Subcutaneous abdominal adipose tissue (tissue), 5 donors: ENCODE measurements at regions not wholly inside any gene's neighbourhood (a gene's known extent, or its start where the extent isn't known, plus 50 kb on each side); places are given as distances from the start of the nearest gene placed in this dataset.
"Not testable (repeated sequence)": the region's sequence is repeated elsewhere in the genome, so short reads cannot be mapped to it uniquely, and the experiment has no call there.

Experiments
- H3K27ac ChIP-seq: one replicate; pipeline ENCODE4 v1.7.0; 2013; ENCODE audit warnings: low read depth, mild to moderate bottlenecking, inconsistent platforms, low read length, moderate library complexity
- H3K27me3 ChIP-seq, 5 donors: one replicate each; pipeline ENCODE4 v1.7.0; 2013; ENCODE audit warnings: low read length in 5 of 5, inconsistent platforms in 1 of 5; ENCODE audit not compliant: control insufficient read depth in 5 of 5, insufficient read depth in 4 of 5
- H3K36me3 ChIP-seq, 5 donors: one replicate each; pipeline ENCODE4 v1.7.0; 2013; ENCODE audit warnings: low read length in 5 of 5; ENCODE audit not compliant: control insufficient read depth in 5 of 5, insufficient read depth in 5 of 5
- H3K4me1 ChIP-seq, 5 donors: one replicate each; pipeline ENCODE4 v1.7.0; 2013; ENCODE audit warnings: low read length in 5 of 5, mild to moderate bottlenecking in 3 of 5, moderate library complexity in 1 of 5; ENCODE audit not compliant: control insufficient read depth in 5 of 5, insufficient read depth in 5 of 5
- H3K4me3 ChIP-seq, 5 donors: one replicate each; pipeline ENCODE4 v1.7.0; 2013; ENCODE audit warnings: low read length in 5 of 5, low read depth in 1 of 5
- H3K9ac ChIP-seq, 5 donors: one replicate each; pipeline ENCODE4 v1.7.0; 2013; ENCODE audit warnings: low read length in 5 of 5, mild to moderate bottlenecking in 4 of 5, moderate library complexity in 3 of 5
- H3K9me3 ChIP-seq, 5 donors: one replicate each; pipeline ENCODE4 v1.7.0; 2013; ENCODE audit warnings: low read length in 5 of 5; ENCODE audit not compliant: control insufficient read depth in 5 of 5
- donor health status: healthy.
- donor health status: healthy.
- donor health status: healthy.
- donor health status: healthy.
- donor health status: healthy.

GRCh38 chr13:55055666-55056065 is 2027.1 kb downstream of the OLFM4 start:
- H3K9me3 ChIP-seq, H3K27ac ChIP-seq, H3K9ac ChIP-seq, H3K4me3 ChIP-seq, H3K36me3 ChIP-seq, H3K27me3 ChIP-seq, H3K4me1 ChIP-seq: not testable (repeated sequence)

- Histone ChIP-seq H3K9ac (no peak overlapping the region), H3K27me3 (no peaks in the 10 kb centered on the region), H3K36me3 (no peaks in the 10 kb centered on the region), H3K27ac (no peak overlapping the region), H3K4me1 (no peaks in the 10 kb centered on the region), H3K9me3 (no peaks in the 10 kb centered on the region), H3K4me3 (no peak overlapping the region)
Measured at GRCh38 chr13:55062662-55063061, 2034.0 kb downstream of the OLFM4 start.

DNA sequence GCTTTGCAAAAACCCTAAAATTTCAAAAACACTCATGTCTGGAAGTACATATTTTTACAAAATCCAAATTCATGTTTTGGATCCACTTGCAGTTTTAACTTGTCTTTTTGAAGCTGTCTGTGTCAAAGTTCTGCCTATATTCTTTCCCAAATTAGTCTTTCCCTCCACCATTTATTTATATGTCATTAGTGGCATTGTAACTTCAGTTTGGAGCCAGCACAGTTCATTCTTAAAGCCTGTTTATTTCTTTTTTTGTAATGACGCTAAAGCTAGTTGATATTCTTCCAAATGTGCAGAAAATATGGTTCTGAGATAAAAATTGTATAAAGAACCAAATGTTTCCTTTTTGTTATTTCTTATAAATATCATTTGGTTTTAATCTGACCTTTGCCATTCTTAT is 2039.3 kb downstream of the OLFM4 start:
- Histone ChIP-seq H3K36me3 (no peaks in the 10 kb centered on the region), H3K27ac (no peak overlapping the region), H3K9ac (no peak overlapping the region), H3K27me3 (no peaks in the 10 kb centered on the region), H3K4me3 (no peak overlapping the region), H3K9me3 (no peaks in the 10 kb centered on the region), H3K4me1 (no peaks in the 10 kb centered on the region)

GRCh38 chr13:55069746-55070145 is 2041.1 kb downstream of the OLFM4 start:
- Histone ChIP-seq H3K27me3 (no peaks in the 10 kb centered on the region), H3K27ac (no peak overlapping the region), H3K4me1 (no peaks in the 10 kb centered on the region), H3K4me3 (no peak overlapping the region), H3K9ac (no peak overlapping the region), H3K36me3 (no peaks in the 10 kb centered on the region), H3K9me3 (no peaks in the 10 kb centered on the region)

- H3K27ac ChIP-seq, result no peak overlapping the region
- H3K9ac ChIP-seq, result no peak overlapping the region
- H3K9me3 ChIP-seq, result no peaks in the 10 kb centered on the region
- no peaks in the 10 kb centered on the region for H3K27me3 ChIP-seq
- H3K36me3 ChIP-seq, result no peaks in the 10 kb centered on the region
- H3K4me1 ChIP-seq, result no peaks in the 10 kb centered on the region
- H3K4me3 ChIP-seq, result no peak overlapping the region
Measured at GRCh38 chr13:55073000-55073399, 2044.4 kb downstream of the OLFM4 start.

DNA sequence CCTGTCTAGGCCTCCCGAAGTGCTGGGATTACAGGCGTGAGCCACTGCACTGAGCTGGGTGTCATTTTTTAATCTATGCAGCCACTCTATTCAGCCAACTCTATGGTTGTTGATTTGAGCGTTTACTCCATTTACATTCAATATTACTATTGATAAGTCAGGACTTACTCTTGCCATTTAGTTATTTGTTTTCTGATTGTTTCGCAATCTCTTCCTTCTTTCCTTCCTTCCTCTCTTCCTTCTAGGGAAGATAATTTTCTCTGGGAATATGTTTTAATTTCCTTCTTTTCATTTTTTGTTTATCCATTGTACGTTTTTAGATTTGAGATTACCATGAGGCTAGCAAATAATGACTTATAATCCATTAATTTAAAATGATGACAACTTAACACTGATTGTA is 2056.0 kb downstream of the OLFM4 start:
- H3K27ac ChIP-seq, result no peak overlapping the region
- no peaks in the 10 kb centered on the region for H3K27me3 ChIP-seq

GRCh38 chr13:55087085-55087484 is 2053.6 kb upstream of the PRR20A start:
- H3K9ac ChIP-seq, result no peak overlapping the region
- H3K36me3 ChIP-seq, result no peaks in the 10 kb centered on the region
- no peak overlapping the region for H3K27ac ChIP-seq
- no peaks in the 10 kb centered on the region for H3K9me3 ChIP-seq
- no peaks in the 10 kb centered on the region for H3K27me3 ChIP-seq
- H3K4me3 ChIP-seq, result no peak overlapping the region
- no peaks in the 10 kb centered on the region for H3K4me1 ChIP-seq

More for the DNA sequence above, 2056.0 kb downstream of the OLFM4 start:
- no peak overlapping the region for H3K4me3 ChIP-seq
- no peaks in the 10 kb centered on the region for H3K9me3 ChIP-seq
- no peaks in the 10 kb centered on the region for H3K36me3 ChIP-seq
- no peak overlapping the region for H3K9ac ChIP-seq
- no peaks in the 10 kb centered on the region for H3K4me1 ChIP-seq

DNA sequence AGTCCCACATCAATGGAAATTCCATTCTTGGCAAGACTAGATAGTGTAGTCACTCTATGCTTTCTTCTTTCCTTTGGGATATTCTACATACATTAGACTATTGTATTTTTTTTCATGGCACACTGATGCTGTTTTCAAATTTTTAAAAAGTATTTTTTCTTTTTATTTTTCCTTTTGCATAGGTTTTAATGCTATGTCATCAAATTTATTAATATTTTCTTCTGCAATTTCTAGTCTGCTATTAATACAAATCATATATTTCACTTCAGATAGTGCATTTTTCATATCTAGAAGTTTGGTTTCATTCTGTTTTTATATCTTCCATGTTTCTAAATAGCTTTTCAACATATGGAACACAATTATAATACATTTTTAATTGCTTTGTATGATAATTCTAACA is 2050.1 kb upstream of the PRR20A start:
- no peaks in the 10 kb centered on the region for H3K27me3 ChIP-seq
- H3K4me1 ChIP-seq, result no peaks in the 10 kb centered on the region
- no peak overlapping the region for H3K4me3 ChIP-seq
- H3K9ac ChIP-seq, result no peak overlapping the region
- H3K36me3 ChIP-seq, result no peaks in the 10 kb centered on the region
- H3K9me3 ChIP-seq, result no peaks in the 10 kb centered on the region
- no peak overlapping the region for H3K27ac ChIP-seq

DNA sequence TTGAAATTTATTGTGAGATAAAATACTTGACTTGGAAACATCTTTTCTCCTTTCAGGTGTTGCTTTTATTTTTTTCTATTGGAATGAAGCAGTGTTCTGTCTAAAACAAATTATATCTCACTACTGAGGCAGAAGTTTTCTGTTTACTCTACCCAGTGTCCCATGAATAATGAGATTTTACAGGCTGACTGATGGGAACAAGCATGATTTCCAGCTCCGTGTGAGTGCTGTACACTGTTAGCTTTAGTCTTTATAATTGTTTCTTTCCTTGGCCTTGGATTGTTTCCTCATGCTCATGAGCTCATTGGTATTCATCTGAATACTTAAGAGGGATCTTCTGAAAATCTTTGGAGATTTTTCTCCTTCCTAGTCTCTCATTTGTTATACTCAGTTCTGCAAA is 2049.5 kb upstream of the PRR20A start:
- Histone ChIP-seq H3K4me1 (no peaks in the 10 kb centered on the region), H3K4me3 (no peak overlapping the region), H3K27me3 (no peaks in the 10 kb centered on the region), H3K27ac (no peak overlapping the region), H3K36me3 (no peaks in the 10 kb centered on the region), H3K9ac (no peak overlapping the region), H3K9me3 (no peaks in the 10 kb centered on the region)

DNA sequence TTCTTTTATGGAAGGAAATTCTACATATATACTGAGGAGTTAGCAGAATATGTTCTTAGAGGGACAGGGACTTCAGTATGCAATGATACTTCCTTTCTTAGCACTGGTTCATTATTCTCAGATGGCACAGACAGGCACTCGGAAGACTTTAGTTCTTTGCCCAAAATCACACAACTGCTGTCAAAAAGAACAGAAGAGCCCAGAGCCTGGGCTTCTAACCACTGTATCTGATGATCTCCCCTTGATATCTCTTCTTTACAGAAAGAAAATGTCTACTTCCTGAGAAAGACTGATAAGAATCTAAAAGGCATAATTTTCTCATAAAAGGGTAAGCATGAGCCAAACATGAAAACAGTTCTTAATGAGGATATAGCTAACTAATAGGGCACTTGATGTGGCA is 2034.2 kb upstream of the PRR20A start:
- Histone ChIP-seq H3K4me1 (no peaks in the 10 kb centered on the region), H3K27me3 (no peaks in the 10 kb centered on the region), H3K9me3 (no peaks in the 10 kb centered on the region), H3K27ac (no peak overlapping the region), H3K4me3 (no peak overlapping the region), H3K36me3 (no peaks in the 10 kb centered on the region), H3K9ac (no peak overlapping the region)

GRCh38 chr13:55120631-55121030 is 2020.1 kb upstream of the PRR20A start:
- Histone ChIP-seq H3K27ac (no peak overlapping the region), H3K27me3 (no peaks in the 10 kb centered on the region), H3K4me1 (no peaks in the 10 kb centered on the region), H3K9me3 (no peaks in the 10 kb centered on the region), H3K4me3 (no peak overlapping the region), H3K36me3 (no peaks in the 10 kb centered on the region), H3K9ac (no peak overlapping the region)
